ENCODE measurements at regions not wholly inside any gene's neighbourhood (a gene's known extent, or its start where the extent isn't known, plus 50 kb on each side); places are given as distances from the start of the nearest gene placed in this dataset.

DNA sequence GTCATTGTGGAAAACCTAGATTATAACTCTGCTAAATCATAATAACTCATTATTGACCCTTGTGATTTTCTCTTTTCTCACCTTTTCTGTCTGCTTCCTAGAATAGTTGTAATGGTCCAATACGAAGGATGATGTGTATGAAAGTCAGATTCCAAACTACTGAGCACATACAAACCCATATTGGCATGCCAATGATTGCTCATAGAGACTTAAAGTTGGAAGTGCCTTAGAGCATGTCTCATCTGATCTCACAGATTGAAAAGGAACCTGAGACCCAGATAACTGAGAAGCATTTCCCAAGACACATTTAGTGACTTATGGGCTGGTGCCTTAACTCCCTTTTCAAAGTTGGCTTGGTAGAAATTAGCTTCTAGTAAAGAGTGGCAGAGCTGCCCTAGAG, 594.3 kb downstream of the REEP3 start:
- no peak for TF ChIP-seq EZH2 (optimal IDR thresholded peaks at IDR 0.05; ENCODE audit: low read depth, low read length)
- TF ChIP-seq, protein P1, sequence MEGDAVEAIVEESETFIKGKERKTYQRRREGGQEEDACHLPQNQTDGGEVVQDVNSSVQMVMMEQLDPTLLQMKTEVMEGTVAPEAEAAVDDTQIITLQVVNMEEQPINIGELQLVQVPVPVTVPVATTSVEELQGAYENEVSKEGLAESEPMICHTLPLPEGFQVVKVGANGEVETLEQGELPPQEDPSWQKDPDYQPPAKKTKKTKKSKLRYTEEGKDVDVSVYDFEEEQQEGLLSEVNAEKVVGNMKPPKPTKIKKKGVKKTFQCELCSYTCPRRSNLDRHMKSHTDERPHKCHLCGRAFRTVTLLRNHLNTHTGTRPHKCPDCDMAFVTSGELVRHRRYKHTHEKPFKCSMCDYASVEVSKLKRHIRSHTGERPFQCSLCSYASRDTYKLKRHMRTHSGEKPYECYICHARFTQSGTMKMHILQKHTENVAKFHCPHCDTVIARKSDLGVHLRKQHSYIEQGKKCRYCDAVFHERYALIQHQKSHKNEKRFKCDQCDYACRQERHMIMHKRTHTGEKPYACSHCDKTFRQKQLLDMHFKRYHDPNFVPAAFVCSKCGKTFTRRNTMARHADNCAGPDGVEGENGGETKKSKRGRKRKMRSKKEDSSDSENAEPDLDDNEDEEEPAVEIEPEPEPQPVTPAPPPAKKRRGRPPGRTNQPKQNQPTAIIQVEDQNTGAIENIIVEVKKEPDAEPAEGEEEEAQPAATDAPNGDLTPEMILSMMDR (IDR thresholded peaks at IDR 0.05; ENCODE audit: low read length): no peak
- TF ChIP-seq EZH2phosphoT487 (IDR thresholded peaks at IDR 0.05; ENCODE audit: low read length): no peak

Data from MM.1S (cell line).